PC-9 (cell line): ENCODE measurements at regions not wholly inside any gene's neighbourhood (a gene's known extent, or its start where the extent isn't known, plus 50 kb on each side); places are given as distances from the start of the nearest gene placed in this dataset.

Source experiments
- CTCF ChIP-seq: fragments of 200-600 bp; sonication (generic); conservative IDR thresholded peaks from 2 replicates; pipeline ENCODE4 v1.6.1; 2017; ENCODE audit warnings: mixed run types, antibody characterized with exemption, mild to moderate bottlenecking, moderate library complexity
- EZH2 ChIP-seq: fragments of 200-600 bp; sonication (generic); IDR thresholded peaks from 2 replicates; pipeline ENCODE4 v1.8.0; 2017; ENCODE audit warnings: antibody characterized with exemption, low read depth

GRCh38 chr6:15947436-15947835 is 181.4 kb upstream of the MYLIP start:
- TF ChIP-seq CTCF = no peak
- no peak for TF ChIP-seq EZH2
